Stimulated activated CD4-positive, alpha-beta T cell treated with anti-CD3 and anti-CD28 coated beads, Interleukin-4, amount 100 ng/mL, for 1 hour (primary cell): ENCODE measurements at regions not wholly inside any gene's neighbourhood (a gene's known extent, or its start where the extent isn't known, plus 50 kb on each side); places are given as distances from the start of the nearest gene placed in this dataset.

Source experiments
- DNase-seq: peaks from one replicate; pipeline ENCODE4 v3.0.0-alpha.2; 2020

GRCh38 chr11:11076879-11077278 lies 219.0 kb upstream of the ZBED5 start:
- DNase-seq: no peak

- DNase-seq: no peak
Measured at GRCh38 chr11:11076276-11076675, 218.4 kb upstream of the ZBED5 start.

- no peak for DNase-seq
Measured at GRCh38 chr11:11075515-11076171, 217.8 kb upstream of the ZBED5 start.

- no peak for DNase-seq
Measured at GRCh38 chr11:11074686-11075335, 217.0 kb upstream of the ZBED5 start.

- DNase-seq: no peak
Measured at GRCh38 chr11:11073996-11074395, 216.1 kb upstream of the ZBED5 start.

- no peak for DNase-seq
Measured at GRCh38 chr11:11072067-11072466, 214.2 kb upstream of the ZBED5 start.

- no peak for DNase-seq
Measured at GRCh38 chr11:11071486-11071885, 213.6 kb upstream of the ZBED5 start.

- no peak for DNase-seq
Measured at GRCh38 chr11:11070976-11071375, 213.1 kb upstream of the ZBED5 start.

GRCh38 chr11:11069841-11070835 lies 212.3 kb upstream of the ZBED5 start:
- DNase-seq: no peak

- no peak for DNase-seq
Measured at GRCh38 chr11:11068113-11068512, 210.3 kb upstream of the ZBED5 start.

GRCh38 chr11:11065396-11065795 lies 207.5 kb upstream of the ZBED5 start:
- no peak for DNase-seq

- DNase-seq: no peak
Measured at GRCh38 chr11:11057472-11057854, 199.6 kb upstream of the ZBED5 start.

GRCh38 chr11:11056749-11057471 lies 199.1 kb upstream of the ZBED5 start:
- no peak for DNase-seq

- no peak for DNase-seq
Measured at GRCh38 chr11:11056316-11056715, 198.5 kb upstream of the ZBED5 start.

- no peak for DNase-seq
Measured at GRCh38 chr11:11047851-11048610, 190.2 kb upstream of the ZBED5 start.

- DNase-seq: no peak
Measured at GRCh38 chr11:11046781-11047180, 188.9 kb upstream of the ZBED5 start.

GRCh38 chr11:11045156-11045930 lies 187.5 kb upstream of the ZBED5 start:
- DNase-seq: no peak

GRCh38 chr11:11044137-11044855 lies 186.4 kb upstream of the ZBED5 start:
- DNase-seq: no peak

GRCh38 chr11:11043721-11044120 lies 185.9 kb upstream of the ZBED5 start:
- DNase-seq: no peak

- DNase-seq: no peak
Measured at GRCh38 chr11:11039208-11039965, 181.5 kb upstream of the ZBED5 start.
